ENCODE measurements at regions not wholly inside any gene's neighbourhood (a gene's known extent, or its start where the extent isn't known, plus 50 kb on each side); places are given as distances from the start of the nearest gene placed in this dataset.

DNA sequence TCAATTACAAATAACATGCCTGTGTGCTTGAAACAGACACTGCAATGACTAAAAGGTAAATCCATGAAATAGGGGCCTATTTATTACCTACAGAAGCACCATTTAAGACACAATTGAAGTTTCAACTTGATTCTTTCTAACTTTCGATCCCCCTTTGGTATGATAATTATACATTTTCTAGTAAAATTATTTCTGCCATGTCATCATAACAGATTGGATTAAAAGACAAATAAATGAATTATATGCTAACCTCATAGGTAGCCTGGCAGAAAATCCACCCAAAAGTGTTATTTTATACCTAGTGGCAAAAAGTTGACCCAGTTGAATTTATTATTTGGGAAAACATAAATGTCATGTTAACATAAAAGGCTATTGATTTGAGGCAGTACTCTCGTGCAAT lies 241.1 kb downstream of the RAB38 start:
- H3K9ac ChIP-seq (ENCODE audit: low read length): no peak overlapping the region
- H3K4me2 ChIP-seq (ENCODE audit: low read length): no peak overlapping the region
- H2AFZ ChIP-seq (ENCODE audit: low read depth, low read length): no peak overlapping the region
- H3K4me3 ChIP-seq (ENCODE audit: low read length): no peak overlapping the region
- no peaks in the 10 kb centered on the region for H3K9me3 ChIP-seq (ENCODE audit: low read length)
- no peaks in the 10 kb centered on the region for H3K79me2 ChIP-seq (replicated peaks; ENCODE audit: insufficient read depth, low read length)
- H4K20me1 ChIP-seq (ENCODE audit: insufficient read depth): no peaks in the 10 kb centered on the region
- no peak for TF ChIP-seq SMC3 (conservative IDR thresholded peaks at IDR 0.05; ENCODE audit: poor library complexity)
- TF ChIP-seq, protein P1, sequence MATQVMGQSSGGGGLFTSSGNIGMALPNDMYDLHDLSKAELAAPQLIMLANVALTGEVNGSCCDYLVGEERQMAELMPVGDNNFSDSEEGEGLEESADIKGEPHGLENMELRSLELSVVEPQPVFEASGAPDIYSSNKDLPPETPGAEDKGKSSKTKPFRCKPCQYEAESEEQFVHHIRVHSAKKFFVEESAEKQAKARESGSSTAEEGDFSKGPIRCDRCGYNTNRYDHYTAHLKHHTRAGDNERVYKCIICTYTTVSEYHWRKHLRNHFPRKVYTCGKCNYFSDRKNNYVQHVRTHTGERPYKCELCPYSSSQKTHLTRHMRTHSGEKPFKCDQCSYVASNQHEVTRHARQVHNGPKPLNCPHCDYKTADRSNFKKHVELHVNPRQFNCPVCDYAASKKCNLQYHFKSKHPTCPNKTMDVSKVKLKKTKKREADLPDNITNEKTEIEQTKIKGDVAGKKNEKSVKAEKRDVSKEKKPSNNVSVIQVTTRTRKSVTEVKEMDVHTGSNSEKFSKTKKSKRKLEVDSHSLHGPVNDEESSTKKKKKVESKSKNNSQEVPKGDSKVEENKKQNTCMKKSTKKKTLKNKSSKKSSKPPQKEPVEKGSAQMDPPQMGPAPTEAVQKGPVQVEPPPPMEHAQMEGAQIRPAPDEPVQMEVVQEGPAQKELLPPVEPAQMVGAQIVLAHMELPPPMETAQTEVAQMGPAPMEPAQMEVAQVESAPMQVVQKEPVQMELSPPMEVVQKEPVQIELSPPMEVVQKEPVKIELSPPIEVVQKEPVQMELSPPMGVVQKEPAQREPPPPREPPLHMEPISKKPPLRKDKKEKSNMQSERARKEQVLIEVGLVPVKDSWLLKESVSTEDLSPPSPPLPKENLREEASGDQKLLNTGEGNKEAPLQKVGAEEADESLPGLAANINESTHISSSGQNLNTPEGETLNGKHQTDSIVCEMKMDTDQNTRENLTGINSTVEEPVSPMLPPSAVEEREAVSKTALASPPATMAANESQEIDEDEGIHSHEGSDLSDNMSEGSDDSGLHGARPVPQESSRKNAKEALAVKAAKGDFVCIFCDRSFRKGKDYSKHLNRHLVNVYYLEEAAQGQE (IDR thresholded peaks at IDR 0.05; ENCODE audit: borderline replicate concordance): no peak
- no peak for TF ChIP-seq MXI1 (conservative IDR thresholded peaks at IDR 0.05; ENCODE audit: poor library complexity, severe bottlenecking)
- TF ChIP-seq RAD21 (conservative IDR thresholded peaks at IDR 0.05): no peak
- no peak for TF ChIP-seq EP300 (conservative IDR thresholded peaks at IDR 0.05; ENCODE audit: poor library complexity, severe bottlenecking)
- TF ChIP-seq EZH2 (IDR thresholded peaks at IDR 0.05; ENCODE audit: borderline replicate concordance, insufficient read depth, low read length, poor library complexity, severe bottlenecking): no peak
- no peak for TF ChIP-seq TAF1 (IDR thresholded peaks at IDR 0.05; ENCODE audit: low read depth)
- no peak for TF ChIP-seq POLR2AphosphoS5 (IDR thresholded peaks at IDR 0.05)
- TF ChIP-seq, protein P2, sequence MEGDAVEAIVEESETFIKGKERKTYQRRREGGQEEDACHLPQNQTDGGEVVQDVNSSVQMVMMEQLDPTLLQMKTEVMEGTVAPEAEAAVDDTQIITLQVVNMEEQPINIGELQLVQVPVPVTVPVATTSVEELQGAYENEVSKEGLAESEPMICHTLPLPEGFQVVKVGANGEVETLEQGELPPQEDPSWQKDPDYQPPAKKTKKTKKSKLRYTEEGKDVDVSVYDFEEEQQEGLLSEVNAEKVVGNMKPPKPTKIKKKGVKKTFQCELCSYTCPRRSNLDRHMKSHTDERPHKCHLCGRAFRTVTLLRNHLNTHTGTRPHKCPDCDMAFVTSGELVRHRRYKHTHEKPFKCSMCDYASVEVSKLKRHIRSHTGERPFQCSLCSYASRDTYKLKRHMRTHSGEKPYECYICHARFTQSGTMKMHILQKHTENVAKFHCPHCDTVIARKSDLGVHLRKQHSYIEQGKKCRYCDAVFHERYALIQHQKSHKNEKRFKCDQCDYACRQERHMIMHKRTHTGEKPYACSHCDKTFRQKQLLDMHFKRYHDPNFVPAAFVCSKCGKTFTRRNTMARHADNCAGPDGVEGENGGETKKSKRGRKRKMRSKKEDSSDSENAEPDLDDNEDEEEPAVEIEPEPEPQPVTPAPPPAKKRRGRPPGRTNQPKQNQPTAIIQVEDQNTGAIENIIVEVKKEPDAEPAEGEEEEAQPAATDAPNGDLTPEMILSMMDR (IDR thresholded peaks at IDR 0.05; ENCODE audit: poor library complexity, severe bottlenecking): no peak
- no peaks in the 10 kb centered on the region for H3K9me2 ChIP-seq (ENCODE audit: insufficient read depth, low read length)
- no peaks in the 10 kb centered on the region for H3K36me3 ChIP-seq (ENCODE audit: insufficient read depth, low read length)
- no peaks in the 10 kb centered on the region for H3K27me3 ChIP-seq (ENCODE audit: insufficient read depth, low read depth, low read length)
- H3F3A ChIP-seq (ENCODE audit: insufficient read depth, low read length, poor library complexity, severe bottlenecking): no peaks in the 10 kb centered on the region
- no peak overlapping the region for H3K27ac ChIP-seq (ENCODE audit: low read length)

DNA sequence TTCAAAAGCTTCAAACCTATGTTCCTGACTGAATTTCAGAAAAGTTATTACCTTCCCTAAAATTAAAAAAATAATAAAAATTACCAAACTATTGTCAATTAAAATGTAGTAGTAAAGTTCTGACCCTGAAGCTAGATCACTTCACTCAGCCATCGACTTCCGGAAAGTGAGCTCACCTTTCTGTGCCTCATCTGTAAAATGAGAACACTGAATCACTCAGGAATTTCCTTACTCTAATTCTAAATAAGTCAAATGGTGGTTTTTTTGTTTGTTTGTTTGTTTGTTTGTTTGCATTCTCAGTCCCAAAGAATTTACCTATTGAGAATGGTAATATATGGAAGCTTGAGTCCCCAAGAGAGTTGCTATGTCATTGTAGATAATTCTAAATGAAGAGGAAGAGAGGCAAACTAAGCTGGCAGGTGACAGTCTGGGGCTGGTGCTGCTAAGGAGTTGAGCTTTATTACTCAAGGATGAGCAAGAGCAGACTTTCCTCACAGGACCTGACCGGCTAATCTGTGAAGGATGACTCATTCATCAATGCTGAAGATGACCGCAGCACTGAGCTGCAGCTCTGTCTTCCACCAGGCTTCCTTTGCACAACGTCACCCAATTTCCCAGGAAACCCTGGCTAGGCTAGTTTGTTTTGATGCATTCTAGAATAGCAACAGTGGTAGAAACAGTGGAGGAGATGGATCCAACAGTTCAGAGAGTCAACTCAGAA lies 248.8 kb downstream of the RAB38 start:
- no peaks in the 10 kb centered on the region for H3F3A ChIP-seq (ENCODE audit: insufficient read depth, low read length, poor library complexity, severe bottlenecking)
- H3K9ac ChIP-seq (ENCODE audit: low read length): no peak overlapping the region
- H3K9me3 ChIP-seq (ENCODE audit: low read length): no peaks in the 10 kb centered on the region
- H3K4me2 ChIP-seq (ENCODE audit: low read length): no peak overlapping the region
- TF ChIP-seq, protein P2 (IDR thresholded peaks at IDR 0.05; ENCODE audit: poor library complexity, severe bottlenecking): no peak
- TF ChIP-seq EZH2 (IDR thresholded peaks at IDR 0.05; ENCODE audit: borderline replicate concordance, insufficient read depth, low read length, poor library complexity, severe bottlenecking) (no peak), SMC3 (conservative IDR thresholded peaks at IDR 0.05; ENCODE audit: poor library complexity) (no peak), TAF1 (IDR thresholded peaks at IDR 0.05; ENCODE audit: low read depth) (no peak), MXI1 (conservative IDR thresholded peaks at IDR 0.05; ENCODE audit: poor library complexity, severe bottlenecking) (no peak), RAD21 (conservative IDR thresholded peaks at IDR 0.05) (no peak), POLR2AphosphoS5 (IDR thresholded peaks at IDR 0.05) (no peak), EP300 (conservative IDR thresholded peaks at IDR 0.05; ENCODE audit: poor library complexity, severe bottlenecking) (no peak)
- TF ChIP-seq, protein P1 (IDR thresholded peaks at IDR 0.05; ENCODE audit: borderline replicate concordance): no peak
- no peaks in the 10 kb centered on the region for H3K27me3 ChIP-seq (ENCODE audit: insufficient read depth, low read depth, low read length)
- no peak overlapping the region for H3K4me3 ChIP-seq (ENCODE audit: low read length)
- no peak overlapping the region for H2AFZ ChIP-seq (ENCODE audit: low read depth, low read length)
- no peaks in the 10 kb centered on the region for H4K20me1 ChIP-seq (ENCODE audit: insufficient read depth)
- no peaks in the 10 kb centered on the region for H3K79me2 ChIP-seq (replicated peaks; ENCODE audit: insufficient read depth, low read length)
- H3K9me2 ChIP-seq (ENCODE audit: insufficient read depth, low read length): no peaks in the 10 kb centered on the region
- H3K27ac ChIP-seq (ENCODE audit: low read length): no peak overlapping the region
- no peaks in the 10 kb centered on the region for H3K36me3 ChIP-seq (ENCODE audit: insufficient read depth, low read length)

All from neural cell (in vitro differentiated cells).